Omental fat pad (tissue), 3 donors: ENCODE measurements at regions not wholly inside any gene's neighbourhood (a gene's known extent, or its start where the extent isn't known, plus 50 kb on each side); places are given as distances from the start of the nearest gene placed in this dataset.

Source experiments
- ATAC-seq: fragments of 150-250 bp; one replicate; pipeline ENCODE4 v1.9.1; 2016; ENCODE audit warnings: mild to moderate bottlenecking, moderate library complexity; ENCODE audit not compliant: low FRiP score
- DNase-seq: peaks from one replicate; pipeline ENCODE4 v3.0.0-alpha.2; 2019; ENCODE audit warnings: low spot score
- CTCF ChIP-seq, 3 donors: fragments of 450-650 bp; IDR thresholded peaks; one replicate each; pipeline ENCODE4 v1.5.1; 2016 to 2017; ENCODE audit warnings: antibody characterized with exemption in 3 of 3, mild to moderate bottlenecking in 3 of 3, moderate library complexity in 2 of 3

GRCh38 chr12:60830381-60830780, 1234.6 kb downstream of the SLC16A7 start:
- DNase-seq: no peak
- TF ChIP-seq CTCF (IDR thresholded peaks at IDR 0.05): no peak
- no peak for ATAC-seq

- DNase-seq: no peak
- peak; percentile 41 for ATAC-seq
- no peak for TF ChIP-seq CTCF (IDR thresholded peaks at IDR 0.05)
These were observed 1236.5 kb downstream of the SLC16A7 start for GRCh38 chr12:60832290-60832689.

GRCh38 chr12:60834372-60834771, 1238.5 kb downstream of the SLC16A7 start:
- TF ChIP-seq CTCF (IDR thresholded peaks at IDR 0.05): no peak
- no peak for ATAC-seq
- DNase-seq: no peak

GRCh38 chr12:60834806-60835205, 1239.0 kb downstream of the SLC16A7 start:
- DNase-seq (no peak), ATAC-seq (no peak)
- no peak for TF ChIP-seq CTCF (IDR thresholded peaks at IDR 0.05)

- TF ChIP-seq CTCF (IDR thresholded peaks at IDR 0.05): no peak
- DNase-seq (no peak), ATAC-seq (no peak)
These were observed 1240.8 kb downstream of the SLC16A7 start for GRCh38 chr12:60836651-60837050.

GRCh38 chr12:60842181-60842580, 1246.4 kb downstream of the SLC16A7 start:
- DNase-seq (no peak), ATAC-seq (no peak)
- TF ChIP-seq CTCF (IDR thresholded peaks at IDR 0.05): no peak

GRCh38 chr12:60844101-60844500, 1248.3 kb downstream of the SLC16A7 start:
- DNase-seq: no peak
- no peak for TF ChIP-seq CTCF (IDR thresholded peaks at IDR 0.05)
- no peak for ATAC-seq
